ENCODE measurements at regions not wholly inside any gene's neighbourhood (a gene's known extent, or its start where the extent isn't known, plus 50 kb on each side); places are given as distances from the start of the nearest gene placed in this dataset.

DNA sequence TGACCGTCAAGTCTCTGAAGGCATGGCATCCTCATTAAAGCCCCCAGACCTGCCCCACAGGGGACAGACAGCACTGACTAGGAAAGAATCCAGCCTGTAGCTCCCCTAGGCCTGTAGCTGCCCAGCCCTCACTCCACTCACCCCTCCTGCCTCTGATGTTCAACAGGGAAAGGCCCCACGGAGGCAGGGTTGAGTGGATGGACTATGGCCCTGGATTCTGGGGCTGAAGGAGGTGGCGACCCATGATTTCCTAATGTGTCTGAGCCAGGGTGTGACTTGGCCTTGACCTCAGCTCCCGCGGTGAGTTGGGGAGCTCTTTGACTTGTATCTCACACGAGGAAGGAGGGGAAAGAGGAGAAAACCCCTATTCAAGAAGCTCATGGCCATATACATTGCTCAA, 238.5 kb upstream of the CSF3R start:
- DNase-seq (ENCODE audit: low spot score) = no peak

GRCh38 chr1:36717431-36717830, 234.7 kb upstream of the CSF3R start:
- DNase-seq (ENCODE audit: low spot score) = no peak

- DNase-seq (ENCODE audit: low spot score) = no peak
Observed at GRCh38 chr1:36715797-36716196, 233.1 kb upstream of the CSF3R start.

DNA sequence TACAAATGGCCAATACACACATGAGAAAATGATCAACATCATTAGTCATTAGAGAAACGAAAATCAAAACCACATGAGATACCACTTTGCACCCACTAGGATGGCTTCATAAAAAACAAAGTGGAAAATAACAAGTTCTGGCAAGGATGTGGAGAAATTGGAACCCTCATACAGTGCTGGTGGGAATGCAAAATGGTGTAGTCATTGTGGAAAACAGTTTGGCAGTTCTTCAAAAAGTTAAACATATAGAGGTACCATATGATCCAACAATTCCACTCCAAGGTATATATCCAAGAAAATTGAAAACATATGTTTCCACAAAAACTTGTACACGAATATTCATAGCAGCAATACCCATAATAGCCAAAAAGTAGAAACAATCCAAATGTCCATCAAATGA, 231.6 kb upstream of the CSF3R start:
- DNase-seq (ENCODE audit: low spot score) = no peak

DNA sequence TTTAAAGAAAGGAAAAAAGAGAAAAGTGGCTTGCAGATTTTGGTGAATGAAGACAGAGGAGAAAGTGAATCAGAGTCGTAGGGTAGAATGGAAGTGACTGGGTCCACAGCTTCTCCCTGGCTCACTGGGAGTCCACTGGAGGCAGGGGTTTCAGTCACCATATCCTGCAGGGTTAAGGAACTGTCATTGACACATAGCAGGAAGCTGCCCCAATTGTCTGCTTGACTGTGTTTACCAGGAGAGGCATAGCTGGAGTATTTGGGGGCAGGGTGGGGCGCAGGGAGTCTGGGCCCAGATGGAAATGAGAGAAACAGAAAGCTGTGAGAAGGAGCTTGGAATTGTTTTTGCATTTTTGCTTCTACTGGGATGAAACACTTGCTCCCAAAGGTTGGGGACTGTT, 228.8 kb upstream of the CSF3R start:
- no peak for DNase-seq (ENCODE audit: low spot score)

GRCh38 chr1:36710951-36711350, 228.2 kb upstream of the CSF3R start:
- no peak for DNase-seq (ENCODE audit: low spot score)

- no peak for DNase-seq (ENCODE audit: low spot score)
Observed at GRCh38 chr1:36709869-36710481, 227.3 kb upstream of the CSF3R start.

DNA sequence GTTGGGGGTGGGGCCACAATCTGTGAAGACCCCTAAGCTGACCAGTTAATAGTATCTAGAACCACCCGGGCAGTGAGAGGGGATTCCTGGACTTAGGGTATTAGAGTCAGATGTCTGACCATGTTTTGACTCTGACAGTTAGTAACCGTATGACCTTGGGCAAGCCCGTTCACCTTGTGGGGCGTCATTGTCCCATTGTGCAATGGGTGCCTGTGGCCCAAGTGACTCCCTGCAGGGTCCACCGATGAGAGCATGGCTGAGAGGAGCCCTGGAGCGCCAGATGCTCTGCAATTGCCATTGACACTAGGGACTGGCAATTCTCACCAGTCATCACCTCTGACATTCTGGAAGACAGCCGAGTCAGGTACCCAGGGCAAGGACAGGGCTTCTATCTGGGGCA, 225.9 kb upstream of the CSF3R start:
- no peak for DNase-seq (ENCODE audit: low spot score)

- no peak for DNase-seq (ENCODE audit: low spot score)
Observed at GRCh38 chr1:36707221-36707620, 224.5 kb upstream of the CSF3R start.

DNA sequence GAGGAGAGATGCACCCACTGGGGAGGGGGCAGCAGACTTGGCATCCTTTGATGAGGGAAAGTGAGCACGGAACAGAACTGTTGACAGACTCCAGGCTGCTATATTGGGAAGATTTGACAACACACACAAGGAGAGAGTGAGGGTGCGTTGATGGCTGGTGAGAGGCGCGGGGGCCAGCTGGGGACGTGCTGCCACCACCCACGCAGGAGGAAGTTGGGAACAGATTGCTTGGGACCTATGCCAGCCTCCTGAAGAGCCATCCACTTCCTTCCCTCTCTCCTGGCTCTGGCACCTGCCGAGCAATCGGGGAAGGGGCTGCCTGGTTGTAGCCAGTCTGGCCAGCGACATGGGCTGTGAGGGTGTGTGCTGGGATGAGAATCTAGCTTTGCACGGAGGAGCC, 223.7 kb upstream of the CSF3R start:
- no peak for DNase-seq (ENCODE audit: low spot score)

- DNase-seq (ENCODE audit: low spot score) = no peak
Observed at GRCh38 chr1:36705629-36706028, 222.9 kb upstream of the CSF3R start.

DNA sequence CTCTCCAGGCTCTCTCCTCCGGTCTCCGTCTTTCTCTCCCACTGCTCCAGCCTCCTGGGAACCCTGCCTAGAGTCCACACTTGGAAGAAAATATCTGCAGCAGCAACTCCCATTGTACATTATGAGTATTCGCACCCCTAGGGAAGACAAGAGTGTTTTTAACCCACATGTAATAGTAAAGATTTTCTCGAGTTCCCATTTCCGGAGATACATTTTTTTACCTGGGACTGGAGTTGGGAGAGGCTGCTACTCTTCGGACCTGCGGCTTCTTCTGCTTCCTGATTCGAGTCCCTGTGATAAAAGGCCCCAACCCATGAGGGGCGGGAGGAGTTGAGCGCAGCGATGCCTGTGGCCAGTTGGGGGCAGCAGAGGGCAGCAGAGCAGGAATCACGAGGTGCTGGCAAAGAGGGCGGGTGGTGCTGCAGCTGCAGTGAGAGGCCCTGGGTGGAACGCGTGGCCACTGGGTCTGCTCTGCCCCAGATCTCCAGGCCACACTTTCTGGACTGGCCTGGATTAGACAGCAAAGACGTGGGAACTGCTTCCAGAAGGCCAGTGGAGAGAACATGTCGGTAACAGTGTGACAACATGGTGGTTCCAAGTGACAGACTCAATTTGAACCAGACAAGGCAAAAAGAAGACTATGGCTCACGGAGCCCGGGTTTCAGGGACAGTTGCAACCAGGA, 221.0 kb upstream of the CSF3R start:
- peak; percentile 48 for DNase-seq (ENCODE audit: low spot score)

DNA sequence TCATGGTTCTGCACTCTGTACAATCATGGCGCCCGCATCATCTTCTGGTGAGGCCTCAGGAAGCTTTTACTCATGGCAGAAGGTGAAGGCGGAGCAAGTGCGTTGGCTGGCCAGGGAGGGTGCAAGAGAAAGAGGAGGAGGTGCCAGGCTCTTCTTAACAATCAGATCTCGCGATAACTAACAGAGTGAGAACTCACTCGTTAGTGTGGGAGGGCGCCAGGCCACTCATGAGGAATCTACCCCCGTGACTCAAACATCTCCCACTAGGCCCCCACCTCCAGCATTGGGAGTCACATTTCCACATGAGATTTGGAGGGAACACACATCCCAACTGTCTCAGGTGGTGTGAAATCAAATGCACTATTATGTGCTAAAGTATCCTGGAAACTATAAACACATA, 220.2 kb upstream of the CSF3R start:
- no peak for DNase-seq (ENCODE audit: low spot score)

DNA sequence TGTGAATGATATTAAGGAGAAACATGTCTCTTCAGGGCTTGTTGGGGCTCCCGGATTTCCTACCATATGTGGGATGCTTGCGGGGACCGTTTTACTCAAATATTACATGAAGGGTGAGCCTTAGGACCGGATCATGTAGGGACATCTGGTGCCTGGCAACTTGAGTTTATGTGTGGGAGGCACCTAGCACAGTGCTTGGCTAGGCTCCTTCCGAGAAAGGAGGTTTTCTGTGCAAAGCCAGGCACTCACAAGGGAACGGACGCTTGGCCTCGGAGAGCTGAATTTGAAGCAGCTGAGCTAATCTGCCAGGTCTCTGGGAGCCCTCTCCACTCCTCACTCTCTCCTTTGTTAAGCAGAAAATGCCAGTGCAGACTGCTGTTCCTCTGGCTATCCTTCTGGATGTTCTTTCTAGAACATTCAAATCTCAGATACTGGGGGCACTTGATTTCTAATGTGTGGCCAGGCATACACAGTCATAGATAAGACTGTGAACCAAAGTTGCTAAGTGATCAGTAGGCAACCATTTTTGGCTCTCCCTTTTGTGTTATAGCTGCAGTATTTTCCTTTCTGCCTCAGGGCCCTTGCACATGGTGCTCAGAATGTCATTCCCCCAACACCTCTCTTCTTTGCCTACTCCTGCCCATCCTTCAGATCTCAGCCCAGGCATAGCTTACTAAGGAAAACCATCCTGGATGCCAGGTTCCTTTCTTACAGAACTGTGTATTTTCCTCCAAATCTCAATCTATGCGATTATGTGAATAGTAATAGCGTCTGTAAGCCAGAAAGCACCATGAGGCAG, 216.6 kb upstream of the CSF3R start:
- DNase-seq (ENCODE audit: low spot score) = no peak

DNA sequence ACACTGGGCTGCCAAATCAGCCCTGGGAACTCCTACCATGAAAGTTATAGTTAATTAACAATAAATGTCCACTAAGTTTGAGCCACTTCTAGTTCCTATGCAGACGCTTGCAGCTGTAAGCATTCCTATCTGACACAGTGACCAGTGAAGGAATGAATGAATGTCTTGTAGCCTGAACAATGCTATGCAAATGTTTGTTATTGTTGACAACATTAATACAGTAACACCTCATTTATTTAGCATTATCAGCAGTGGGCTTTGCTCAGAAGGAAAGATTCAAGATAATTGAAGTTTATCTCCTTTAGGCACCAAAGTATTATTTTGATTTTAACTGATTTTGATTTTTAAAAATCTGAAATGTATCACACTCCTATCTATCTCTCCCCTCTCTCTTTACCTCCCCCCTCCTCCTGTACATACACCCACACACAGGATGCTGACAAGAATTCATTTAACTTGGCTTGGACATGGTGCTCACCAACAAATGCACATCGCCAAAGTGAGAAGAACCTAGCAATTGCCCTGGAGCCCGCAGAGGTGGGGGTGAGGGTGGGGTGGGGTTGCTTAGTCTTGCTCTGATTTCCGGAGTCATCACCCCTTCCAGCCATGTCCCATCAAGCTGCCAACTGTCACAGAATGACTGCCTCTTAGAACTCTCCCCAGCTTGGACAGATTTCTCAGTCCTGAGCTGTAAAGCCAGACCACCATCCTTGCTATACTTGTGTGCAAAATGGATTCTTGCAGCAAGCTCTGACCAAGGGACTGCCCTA, 215.3 kb upstream of the CSF3R start:
- no peak for DNase-seq (ENCODE audit: low spot score)

DNA sequence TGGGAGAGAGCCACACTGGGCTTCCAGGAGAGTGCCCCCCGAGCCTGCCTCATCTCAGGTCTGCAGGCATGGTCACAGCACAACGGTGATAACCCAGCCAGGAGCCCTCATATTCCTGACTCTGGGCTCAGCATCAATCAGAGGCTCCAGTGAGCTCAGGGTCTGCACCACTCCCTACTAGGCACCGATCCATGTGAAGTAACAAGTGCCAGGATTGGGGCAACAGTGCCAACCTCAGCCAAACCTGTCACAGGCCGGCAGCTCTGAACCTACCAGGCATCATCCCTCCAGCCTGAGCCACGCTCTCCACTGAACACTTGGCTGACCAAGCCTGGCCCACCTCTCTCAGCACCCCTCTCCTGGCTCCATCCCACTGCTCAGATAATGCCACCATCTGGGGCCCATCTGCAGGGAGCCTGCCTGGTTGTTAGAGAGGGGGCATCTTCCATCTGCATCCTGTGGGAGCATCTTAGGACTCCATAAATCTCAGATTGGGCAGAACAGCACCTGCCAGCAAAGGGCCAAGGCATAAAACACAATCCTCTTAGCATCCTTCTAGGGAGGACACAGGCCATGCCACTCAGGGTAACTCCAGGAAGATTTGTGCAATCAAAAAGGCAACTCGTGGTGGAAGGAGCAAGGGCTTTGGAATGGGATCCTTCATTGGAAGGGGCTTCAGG, 213.7 kb upstream of the CSF3R start:
- DNase-seq (ENCODE audit: low spot score) = no peak

GRCh38 chr1:36693603-36694002, 210.9 kb upstream of the CSF3R start:
- no peak for DNase-seq (ENCODE audit: low spot score)

DNA sequence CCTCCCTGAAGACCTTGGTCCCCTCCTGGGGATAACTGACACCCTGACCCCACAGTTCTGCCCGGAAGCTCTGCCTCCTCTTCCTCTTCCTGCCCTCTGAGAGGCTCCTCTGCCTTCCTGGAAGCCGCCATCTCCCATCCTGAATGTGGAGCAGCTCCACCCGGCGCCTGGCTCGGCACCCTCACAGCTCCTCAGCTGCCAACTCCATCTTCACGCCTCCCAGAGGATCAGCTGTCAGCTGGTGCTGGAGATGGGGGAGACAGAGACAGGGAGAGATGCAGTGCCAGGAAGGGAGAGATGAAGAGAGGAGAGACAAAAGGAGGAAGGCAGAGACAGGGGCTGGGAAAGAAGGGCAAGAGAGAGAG, 210.4 kb upstream of the CSF3R start:
- no peak for DNase-seq (ENCODE audit: low spot score)

DNA sequence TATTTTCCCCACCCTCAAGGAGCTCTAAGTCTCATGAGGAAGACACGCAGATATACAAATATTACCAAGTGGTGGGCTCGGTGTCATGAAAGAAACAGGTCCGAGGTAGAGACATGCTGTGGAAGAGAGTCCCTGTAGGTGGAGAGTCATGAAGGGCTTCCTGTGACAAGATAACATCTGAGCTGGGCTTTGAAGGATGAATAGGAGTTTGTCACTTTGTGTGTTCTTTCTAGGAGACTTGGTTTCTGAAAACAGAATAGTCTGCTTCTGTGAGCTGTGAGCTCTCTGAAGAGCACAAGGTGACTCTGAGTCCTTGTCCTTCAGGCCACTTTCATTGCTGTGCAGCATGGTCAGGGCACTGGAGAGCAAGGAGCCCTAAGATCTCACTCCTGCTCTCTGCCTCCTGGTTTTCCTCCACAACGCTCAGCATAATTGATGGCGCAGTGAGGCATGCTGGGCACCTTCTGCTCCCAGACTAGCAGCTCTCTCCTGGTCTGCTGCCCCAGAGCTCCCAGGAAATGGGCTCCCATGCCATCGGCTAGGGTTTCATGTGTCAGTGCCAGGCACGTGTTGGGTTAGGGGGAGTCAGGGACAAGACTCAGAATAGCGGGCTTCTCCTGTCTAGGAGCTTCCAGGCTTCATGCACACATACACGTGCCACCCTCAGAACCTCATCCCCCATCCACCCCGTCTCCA, 209.9 kb upstream of the CSF3R start:
- DNase-seq (ENCODE audit: low spot score) = no peak

DNA sequence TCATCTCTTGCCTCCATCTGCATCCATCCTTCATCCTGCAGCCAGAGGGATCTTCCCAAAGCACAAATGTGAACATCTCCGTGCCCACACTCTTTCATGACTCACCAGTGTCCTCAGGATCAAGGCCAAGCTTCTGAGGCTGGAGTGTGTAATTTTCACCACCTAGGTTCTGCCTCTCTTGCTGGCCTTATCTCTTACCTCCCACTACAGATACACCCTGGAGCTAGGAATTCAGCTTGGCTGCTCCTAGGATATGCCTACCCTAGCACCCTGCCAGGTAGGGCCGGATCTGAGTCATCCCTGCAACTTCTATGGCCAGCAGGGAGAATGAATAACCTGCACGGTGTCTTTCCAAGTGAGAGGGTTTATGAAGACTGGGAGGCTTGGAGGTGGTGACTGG, 208.7 kb upstream of the CSF3R start:
- DNase-seq (ENCODE audit: low spot score) = peak; percentile 32

DNA sequence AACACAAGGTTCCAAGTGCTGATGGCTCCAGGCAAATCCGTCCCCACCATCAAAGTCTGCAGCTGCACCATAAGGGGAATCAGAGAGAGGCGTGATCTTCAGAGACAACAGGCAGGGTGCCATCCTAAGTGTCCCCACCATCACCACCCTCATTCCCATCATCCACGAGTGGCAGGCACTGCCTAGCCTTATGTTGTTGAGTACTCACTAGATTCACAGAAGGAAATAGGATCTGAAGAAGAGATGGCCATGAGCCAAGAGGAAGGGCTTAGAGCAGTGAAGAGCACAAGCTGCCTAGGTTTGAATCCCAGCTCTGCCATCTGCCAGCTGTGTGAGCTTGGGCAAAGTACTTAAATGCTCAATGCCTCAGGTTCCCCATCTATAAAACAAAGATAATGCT, 207.3 kb upstream of the CSF3R start:
- DNase-seq (ENCODE audit: low spot score) = no peak

- no peak for DNase-seq (ENCODE audit: low spot score)
Observed at GRCh38 chr1:36687312-36687711, 204.6 kb upstream of the CSF3R start.

Measured in LoVo (cell line).